Smooth muscle cell (in vitro differentiated cells): ENCODE measurements at regions not wholly inside any gene's neighbourhood (a gene's known extent, or its start where the extent isn't known, plus 50 kb on each side); places are given as distances from the start of the nearest gene placed in this dataset.

Source experiments
- DNase-seq: peaks from one replicate; lab custom pipeline; 2025; ENCODE audit not compliant: unreplicated experiment; lab: John Stamatoyannopoulos, UW
- H2AFZ ChIP-seq: fragments of 200-600 bp; sonication (generic); 2 replicates; pipeline ENCODE4 v1.6.0; 2016; ENCODE audit warnings: antibody characterized with exemption, low read depth, mild to moderate bottlenecking
- H3F3A ChIP-seq: fragments of 200-600 bp; sonication (generic); 2 replicates; pipeline ENCODE4 v1.6.0; 2017; ENCODE audit warnings: antibody characterized with exemption, low read depth
- H3K27ac ChIP-seq: fragments of 200-600 bp; sonication (generic); 2 replicates; pipeline ENCODE4 v1.5.1; 2016; ENCODE audit warnings: low read depth, mild to moderate bottlenecking
- H3K27me3 ChIP-seq: fragments of 200-600 bp; sonication (generic); 2 replicates; pipeline ENCODE4 v1.6.1; 2016; ENCODE audit warnings: low read depth, mild to moderate bottlenecking
- H3K36me3 ChIP-seq: fragments of 200-600 bp; sonication (generic); 2 replicates; pipeline ENCODE4 v1.5.1; 2016; ENCODE audit warnings: low read depth
- H3K4me1 ChIP-seq: fragments of 200-600 bp; sonication (generic); 2 replicates; pipeline ENCODE4 v1.5.1; 2016; ENCODE audit warnings: low read depth
- H3K4me2 ChIP-seq: fragments of 200-600 bp; sonication (generic); 2 replicates; pipeline ENCODE4 v1.6.0; 2016; ENCODE audit warnings: mild to moderate bottlenecking
- H3K4me3 ChIP-seq: fragments of 200-600 bp; sonication (generic); 2 replicates; pipeline ENCODE4 v1.5.1; 2016; ENCODE audit warnings: mild to moderate bottlenecking
- H3K79me2 ChIP-seq: fragments of 200-600 bp; sonication (generic); 2 replicates; pipeline ENCODE4 v1.6.0; 2016; ENCODE audit warnings: low read depth, mild to moderate bottlenecking
- H3K9ac ChIP-seq: fragments of 200-600 bp; sonication (generic); 2 replicates; pipeline ENCODE4 v1.6.0; 2016; ENCODE audit warnings: low read depth
- H3K9me3 ChIP-seq: fragments of 200-600 bp; sonication (generic); replicated peaks from 2 replicates; pipeline ENCODE4 v1.5.1; 2016; ENCODE audit warnings: low read depth
- H4K20me1 ChIP-seq: fragments of 200-600 bp; sonication (generic); 2 replicates; pipeline ENCODE4 v1.6.0; 2016; ENCODE audit warnings: low read depth
- WGBS: methylation state at CpG from one replicate; pipeline ENCODE4 v1.1.7; 2016; ENCODE audit warnings: low lambda C conversion rate; 5-methylcytosine and 5-hydroxymethylcytosine counted together
- TF ChIP-seq, protein P1 (sequence below): fragments of 200-600 bp; sonication (generic); IDR thresholded peaks from 2 replicates; pipeline ENCODE4 v1.5.1; 2017; ENCODE audit warnings: borderline replicate concordance, mild to moderate bottlenecking, antibody characterized with exemption; ENCODE audit not compliant: insufficient read depth, poor library complexity, severe bottlenecking

DNA sequence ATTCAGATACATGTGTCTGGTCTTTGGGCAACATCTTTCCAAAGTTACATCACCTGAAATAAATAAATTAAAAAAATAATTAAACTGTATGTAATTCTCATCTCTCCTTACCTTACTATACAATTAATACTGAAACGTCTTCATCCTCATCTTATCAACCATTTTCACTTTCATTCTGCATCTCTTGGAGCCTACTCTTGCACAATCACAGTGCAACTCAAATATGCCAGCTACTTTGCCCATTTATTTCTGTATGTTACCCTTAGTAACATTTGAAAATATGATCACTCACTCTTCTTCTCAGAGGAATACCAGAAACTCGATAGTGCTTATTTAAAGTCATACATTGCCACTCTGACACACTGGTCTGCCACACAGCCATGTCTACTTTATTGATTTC lies 1357.1 kb upstream of the CADM2 start:
- H3K36me3 ChIP-seq, result no peaks in the 10 kb centered on the region
- no peak overlapping the region for H3K9ac ChIP-seq
- no peak for DNase-seq
- no peaks in the 10 kb centered on the region for H3K4me1 ChIP-seq
- TF ChIP-seq, protein P1, sequence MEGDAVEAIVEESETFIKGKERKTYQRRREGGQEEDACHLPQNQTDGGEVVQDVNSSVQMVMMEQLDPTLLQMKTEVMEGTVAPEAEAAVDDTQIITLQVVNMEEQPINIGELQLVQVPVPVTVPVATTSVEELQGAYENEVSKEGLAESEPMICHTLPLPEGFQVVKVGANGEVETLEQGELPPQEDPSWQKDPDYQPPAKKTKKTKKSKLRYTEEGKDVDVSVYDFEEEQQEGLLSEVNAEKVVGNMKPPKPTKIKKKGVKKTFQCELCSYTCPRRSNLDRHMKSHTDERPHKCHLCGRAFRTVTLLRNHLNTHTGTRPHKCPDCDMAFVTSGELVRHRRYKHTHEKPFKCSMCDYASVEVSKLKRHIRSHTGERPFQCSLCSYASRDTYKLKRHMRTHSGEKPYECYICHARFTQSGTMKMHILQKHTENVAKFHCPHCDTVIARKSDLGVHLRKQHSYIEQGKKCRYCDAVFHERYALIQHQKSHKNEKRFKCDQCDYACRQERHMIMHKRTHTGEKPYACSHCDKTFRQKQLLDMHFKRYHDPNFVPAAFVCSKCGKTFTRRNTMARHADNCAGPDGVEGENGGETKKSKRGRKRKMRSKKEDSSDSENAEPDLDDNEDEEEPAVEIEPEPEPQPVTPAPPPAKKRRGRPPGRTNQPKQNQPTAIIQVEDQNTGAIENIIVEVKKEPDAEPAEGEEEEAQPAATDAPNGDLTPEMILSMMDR, result no peak
- no peak overlapping the region for H3K4me3 ChIP-seq
- no peaks in the 10 kb centered on the region for H4K20me1 ChIP-seq
- 86% methylated on average over 2 of the region's 2 CpGs for WGBS
- peak overlapping the region; percentile 16 for H2AFZ ChIP-seq
- no peaks in the 10 kb centered on the region for H3F3A ChIP-seq
- H3K27me3 ChIP-seq, result no peaks in the 10 kb centered on the region
- H3K27ac ChIP-seq, result no peak overlapping the region
- no peaks in the 10 kb centered on the region for H3K79me2 ChIP-seq
- H3K9me3 ChIP-seq, result no peaks in the 10 kb centered on the region
- no peak overlapping the region for H3K4me2 ChIP-seq

DNA sequence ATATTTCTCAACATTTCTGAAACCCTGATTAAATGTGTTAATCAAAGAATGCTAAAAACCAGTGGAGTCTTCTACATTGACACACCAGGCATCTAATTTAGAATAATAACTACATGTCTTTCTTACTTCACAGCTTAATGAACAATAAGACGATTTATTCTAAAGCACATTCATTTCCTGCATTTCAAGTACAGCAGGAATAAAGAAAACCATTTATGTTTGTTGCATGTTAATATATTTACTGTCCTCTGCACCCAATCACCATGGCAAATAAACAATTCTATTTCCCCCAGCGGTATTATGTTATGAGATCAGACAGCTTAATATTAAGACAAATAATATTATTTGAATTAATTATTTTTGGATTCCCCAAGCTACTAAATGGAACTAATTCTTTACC lies 1336.3 kb upstream of the CADM2 start:
- H3F3A ChIP-seq, result no peaks in the 10 kb centered on the region
- no peaks in the 10 kb centered on the region for H3K9me3 ChIP-seq
- H3K36me3 ChIP-seq, result no peaks in the 10 kb centered on the region
- no peak overlapping the region for H3K4me3 ChIP-seq
- no peaks in the 10 kb centered on the region for H3K4me1 ChIP-seq
- TF ChIP-seq, protein P1, result no peak
- H4K20me1 ChIP-seq, result no peaks in the 10 kb centered on the region
- H3K27me3 ChIP-seq, result no peaks in the 10 kb centered on the region
- H3K79me2 ChIP-seq, result no peaks in the 10 kb centered on the region
- H3K4me2 ChIP-seq, result no peak overlapping the region
- DNase-seq, result no peak
- no peak overlapping the region for H3K9ac ChIP-seq
- no peak overlapping the region for H2AFZ ChIP-seq
- H3K27ac ChIP-seq, result no peak overlapping the region
- 90% methylated on average over 2 of the region's 2 CpGs for WGBS

DNA sequence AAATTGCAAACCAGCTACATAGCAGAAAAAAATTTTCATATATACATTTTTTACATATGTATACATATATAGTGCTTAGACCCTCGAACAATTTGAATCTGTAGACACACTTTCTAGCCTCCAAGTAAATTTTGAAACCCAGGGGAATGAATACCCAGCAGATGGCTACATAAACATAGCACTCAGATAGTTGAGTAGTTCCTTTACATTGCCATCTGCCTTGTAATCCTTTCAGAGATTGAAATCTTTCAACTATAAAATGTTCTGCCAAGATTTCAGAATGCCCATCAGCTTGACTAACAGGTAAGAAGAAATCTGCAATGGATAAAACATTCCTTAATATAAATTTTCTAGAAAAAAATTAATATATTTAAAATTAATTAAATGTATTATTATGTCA lies 1333.5 kb upstream of the CADM2 start:
- 53% methylated on average over 1 of the region's 1 CpG for WGBS
- Histone ChIP-seq H3K27me3 (no peaks in the 10 kb centered on the region), H3K9me3 (no peaks in the 10 kb centered on the region), H3K79me2 (no peaks in the 10 kb centered on the region), H3K4me3 (no peak overlapping the region), H2AFZ (no peak overlapping the region), H3K27ac (no peak overlapping the region), H4K20me1 (no peaks in the 10 kb centered on the region), H3F3A (no peaks in the 10 kb centered on the region), H3K36me3 (no peaks in the 10 kb centered on the region), H3K9ac (no peak overlapping the region), H3K4me1 (no peaks in the 10 kb centered on the region), H3K4me2 (no peak overlapping the region)
- DNase-seq, result no peak
- TF ChIP-seq, protein P1, result no peak

DNA sequence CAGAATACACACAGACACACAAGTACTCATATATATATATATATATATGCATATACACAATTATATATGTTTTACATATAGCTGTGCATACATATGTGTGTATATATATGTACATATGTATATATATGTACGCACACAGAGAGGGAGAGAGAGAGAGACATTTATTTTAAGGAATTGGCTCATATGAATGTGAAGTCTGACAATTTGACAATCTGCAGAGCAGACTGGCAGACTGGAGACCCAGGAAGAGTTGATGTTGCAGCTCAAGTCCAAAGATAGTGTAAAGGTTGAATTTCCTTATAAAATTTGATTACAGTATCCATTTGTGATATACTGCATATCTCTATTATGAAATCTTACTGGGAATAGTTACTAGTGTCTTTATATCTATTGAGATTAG lies 1330.3 kb upstream of the CADM2 start:
- no peak for DNase-seq
- Histone ChIP-seq H3K9ac (no peak overlapping the region), H3F3A (no peaks in the 10 kb centered on the region), H3K27me3 (no peaks in the 10 kb centered on the region), H3K79me2 (no peaks in the 10 kb centered on the region), H3K27ac (no peak overlapping the region), H4K20me1 (no peaks in the 10 kb centered on the region), H3K9me3 (no peaks in the 10 kb centered on the region), H3K36me3 (no peaks in the 10 kb centered on the region), H3K4me1 (no peaks in the 10 kb centered on the region), H3K4me2 (no peak overlapping the region), H3K4me3 (no peak overlapping the region), H2AFZ (no peak overlapping the region)
- TF ChIP-seq, protein P1, result no peak
- WGBS, result 96% methylated on average over 1 of the region's 1 CpG
